Calu3 (cell line): ENCODE measurements at regions not wholly inside any gene's neighbourhood (a gene's known extent, or its start where the extent isn't known, plus 50 kb on each side); places are given as distances from the start of the nearest gene placed in this dataset.
"Not testable (repeated sequence)": the region's sequence is repeated elsewhere in the genome, so short reads cannot be mapped to it uniquely, and the experiment has no call there.

ENCODE experiments used
- BruUV-seq: library from RNA; stranded (reverse); fragments of 400-500 nt; replicated peaks from 2 replicates; lab custom pipeline; 2021; lab: Mats Ljungman, UMichigan
- CTCF ChIA-PET: fragments of 300-600 bp; sonication (Branson Sonifier 250); formaldehyde crosslinking; loops from one replicate; lab custom pipeline; 2022; ENCODE audit warnings: antibody characterized with exemption; lab: Charles Lee
- DNase-seq: peaks from one replicate; pipeline ENCODE4 v3.0.0; 2022
- H3K27ac Mint-ChIP-seq: one replicate; pipeline ENCODE4 v1.8.0; 2022; ENCODE audit warnings: mixed read lengths; ENCODE audit not compliant: unreplicated experiment
- H3K27me3 Mint-ChIP-seq: one replicate; pipeline ENCODE4 v1.8.0; 2022; ENCODE audit warnings: mixed read lengths; ENCODE audit not compliant: unreplicated experiment
- H3K36me3 Mint-ChIP-seq: one replicate; pipeline ENCODE4 v1.8.0; 2022; ENCODE audit warnings: mild to moderate bottlenecking, moderate library complexity, mixed read lengths; ENCODE audit not compliant: insufficient read depth, unreplicated experiment
- H3K4me1 Mint-ChIP-seq: one replicate; pipeline ENCODE4 v1.8.0; 2022; ENCODE audit warnings: mild to moderate bottlenecking, low read depth, mixed read lengths; ENCODE audit not compliant: unreplicated experiment
- H3K4me3 Mint-ChIP-seq: one replicate; pipeline ENCODE4 v1.8.0; 2022; ENCODE audit warnings: mild to moderate bottlenecking, low read depth, moderate library complexity, mixed read lengths; ENCODE audit not compliant: unreplicated experiment
- H3K9me3 Mint-ChIP-seq: one replicate; pipeline ENCODE4 v1.8.0; 2022; ENCODE audit warnings: low read depth, mixed read lengths; ENCODE audit not compliant: unreplicated experiment
- CTCF ChIP-seq: fragments of 200-600 bp; IDR thresholded peaks from one replicate; pipeline ENCODE4 v1.8.0; 2022; ENCODE audit warnings: antibody characterized with exemption; ENCODE audit not compliant: unreplicated experiment
- intact Hi-C: fragments of 100-400 bp; cut with micrococcal nuclease; formaldehyde crosslinking; loops from one replicate; pipeline ENCODE4 v1.10.0; 2022; ENCODE audit not compliant: unreplicated experiment

GRCh38 chr6:150496629-150497028 lies 103.1 kb upstream of the PLEKHG1 start:
- Mint-ChIP-seq H3K27ac (no peak overlapping the region), H3K36me3 (peaks cover 10% of the 10 kb centered on the region), H3K4me1 (peaks cover 18% of the 10 kb centered on the region), H3K27me3 (no peaks in the 10 kb centered on the region), H3K4me3 (no peak overlapping the region), H3K9me3 (peaks cover 5% of the 10 kb centered on the region)
- DNase-seq: no peak
- TF ChIP-seq CTCF: no peak
- no TSS peak for BruUV-seq
- CTCF ChIA-PET: no interaction called here
- intact Hi-C loops: loop anchor here (10.0 kb wide), 1 partner anchor 158 kb away; no protein-coding TSS in a partner anchor

- Mint-ChIP-seq H3K27me3 (no peaks in the 10 kb centered on the region), H3K9me3 (peaks cover 2% of the 10 kb centered on the region), H3K4me3 (no peak overlapping the region), H3K27ac (no peak overlapping the region), H3K4me1 (peaks cover 9% of the 10 kb centered on the region), H3K36me3 (no peaks in the 10 kb centered on the region)
- no peak for TF ChIP-seq CTCF
- intact Hi-C loops: loop anchor here (10.0 kb wide), 1 partner anchor 155 kb away; no protein-coding TSS in a partner anchor
- CTCF ChIA-PET: no interaction called here
- DNase-seq: no peak
- no TSS peak for BruUV-seq
These were observed 99.8 kb upstream of the PLEKHG1 start for GRCh38 chr6:150499882-150500312.

GRCh38 chr6:150500568-150500967 lies 99.1 kb upstream of the PLEKHG1 start:
- DNase-seq, H3K4me1 Mint-ChIP-seq, CTCF ChIA-PET, H3K9me3 Mint-ChIP-seq, BruUV-seq, H3K27me3 Mint-ChIP-seq, H3K27ac Mint-ChIP-seq, H3K4me3 Mint-ChIP-seq, H3K36me3 Mint-ChIP-seq, intact Hi-C loops: not testable (repeated sequence)

- CTCF ChIA-PET: no interaction called here
- no peaks in the 10 kb centered on the region for H3K27me3 Mint-ChIP-seq
These were observed 96.6 kb upstream of the PLEKHG1 start for GRCh38 chr6:150503041-150503440.

More at GRCh38 chr6:150503041-150503440, 96.6 kb upstream of the PLEKHG1 start:
- Mint-ChIP-seq H3K4me3 (no peak overlapping the region), H3K9me3 (peaks cover 2% of the 10 kb centered on the region), H3K4me1 (peaks cover 9% of the 10 kb centered on the region), H3K36me3 (no peaks in the 10 kb centered on the region), H3K27ac (no peak overlapping the region)
- no peak for DNase-seq
- intact Hi-C loops: no loop called here
- TF ChIP-seq CTCF: no peak
- BruUV-seq: no TSS peak
